Stimulated activated naive B cell treated with anti-CD40 and anti-IgM and Interleukin-4, amounts not matched to agents 10 μg/mL and 1 μg/mL and 100 μg/mL, for 72 hours (primary cell): ENCODE measurements at regions not wholly inside any gene's neighbourhood (a gene's known extent, or its start where the extent isn't known, plus 50 kb on each side); places are given as distances from the start of the nearest gene placed in this dataset.

Experiments used
- ATAC-seq, 2 donors: fragments of 150-1000 bp; cut with Tn5 transposase; replicated peaks; 2 replicates each; pipeline ENCODE4 v1.10.0; 2021; ENCODE audit warnings: moderate library complexity in 1 of 2
- DNase-seq: peaks from one replicate; pipeline ENCODE4 v3.0.0; 2021
- H3K27ac Mint-ChIP-seq: one replicate; pipeline ENCODE4 v1.8.0; 2022; ENCODE audit warnings: mild to moderate bottlenecking, mixed read lengths
- H3K27me3 Mint-ChIP-seq, 2 donors: one replicate each; pipeline ENCODE4 v1.8.0; 2022; ENCODE audit warnings: mixed read lengths in 2 of 2
- H3K36me3 Mint-ChIP-seq, 2 donors: one replicate each; pipeline ENCODE4 v1.8.0; 2022; ENCODE audit warnings: mixed read lengths in 2 of 2, mild to moderate bottlenecking in 1 of 2
- H3K4me1 Mint-ChIP-seq, 2 donors: one replicate each; pipeline ENCODE4 v1.8.0; 2022; ENCODE audit warnings: mixed read lengths in 2 of 2, mild to moderate bottlenecking in 1 of 2
- H3K4me3 Mint-ChIP-seq, 2 donors: one replicate each; pipeline ENCODE4 v1.8.0; 2022; ENCODE audit warnings: mild to moderate bottlenecking in 2 of 2, mixed read lengths in 2 of 2, moderate library complexity in 1 of 2
- H3K9me3 Mint-ChIP-seq, 2 donors: one replicate each; pipeline ENCODE4 v1.8.0; 2022; ENCODE audit warnings: mixed read lengths in 2 of 2, mild to moderate bottlenecking in 1 of 2

GRCh38 chr5:53183880-53184279 is 74.3 kb upstream of the MOCS2 start:
- peaks cover 4 to 7% of the 10 kb centered on the region in 2 donors for H3K9me3 Mint-ChIP-seq
- H3K27ac Mint-ChIP-seq = no peak overlapping the region
- ATAC-seq (no peak), DNase-seq (no peak)
- H3K4me1 Mint-ChIP-seq = no peaks in the 10 kb centered on the region
- H3K27me3 Mint-ChIP-seq = no peaks in the 10 kb centered on the region
- H3K4me3 Mint-ChIP-seq = no peak overlapping the region
- H3K36me3 Mint-ChIP-seq = no peaks in the 10 kb centered on the region

- Mint-ChIP-seq H3K9me3 (peaks cover 4 to 6% of the 10 kb centered on the region in 2 donors), H3K4me1 (no peaks in the 10 kb centered on the region), H3K27me3 (peaks cover 6 to 9% of the 10 kb centered on the region in 2 donors), H3K4me3 (no peak overlapping the region), H3K36me3 (peaks cover 0 to 2% of the 10 kb centered on the region in 2 donors), H3K27ac (no peak overlapping the region)
- no peak for DNase-seq
- no peak for ATAC-seq
Observed at GRCh38 chr5:53191548-53192165, 82.1 kb upstream of the MOCS2 start.

GRCh38 chr5:53194086-53194485 is 84.5 kb upstream of the MOCS2 start:
- Mint-ChIP-seq H3K27ac (no peak overlapping the region), H3K9me3 (peaks cover 4 to 5% of the 10 kb centered on the region in 2 donors), H3K36me3 (peaks cover 0 to 2% of the 10 kb centered on the region in 2 donors), H3K27me3 (peaks cover 6 to 9% of the 10 kb centered on the region in 2 donors), H3K4me1 (no peaks in the 10 kb centered on the region), H3K4me3 (no peak overlapping the region)
- DNase-seq (no peak), ATAC-seq (no peak)

- Mint-ChIP-seq H3K36me3 (no peaks in the 10 kb centered on the region), H3K4me1 (no peaks in the 10 kb centered on the region), H3K27me3 (peaks cover 2 to 3% of the 10 kb centered on the region in 2 donors), H3K9me3 (no peaks in the 10 kb centered on the region), H3K27ac (no peak overlapping the region), H3K4me3 (no peak overlapping the region)
- ATAC-seq (no peak), DNase-seq (no peak)
Observed at GRCh38 chr5:53199882-53200281, 90.3 kb upstream of the MOCS2 start.

- Mint-ChIP-seq H3K4me3 (no peak overlapping the region), H3K27ac (no peak overlapping the region), H3K27me3 (no peaks in the 10 kb centered on the region), H3K9me3 (no peaks in the 10 kb centered on the region), H3K4me1 (no peaks in the 10 kb centered on the region), H3K36me3 (no peaks in the 10 kb centered on the region)
- ATAC-seq (no peak), DNase-seq (no peak)
Observed at GRCh38 chr5:53200306-53200705, 90.7 kb upstream of the MOCS2 start.

GRCh38 chr5:53201746-53202145 is 92.2 kb upstream of the MOCS2 start:
- ATAC-seq (no peak), DNase-seq (no peak)
- Mint-ChIP-seq H3K4me3 (no peak overlapping the region), H3K27me3 (peaks cover 0 to 4% of the 10 kb centered on the region in 2 donors), H3K9me3 (peaks cover 0 to 2% of the 10 kb centered on the region in 2 donors), H3K4me1 (no peaks in the 10 kb centered on the region), H3K27ac (no peak overlapping the region), H3K36me3 (no peaks in the 10 kb centered on the region)

GRCh38 chr5:53206562-53206961 is 97.0 kb upstream of the MOCS2 start:
- no peaks in the 10 kb centered on the region for H3K4me1 Mint-ChIP-seq
- H3K4me3 Mint-ChIP-seq = no peak overlapping the region
- no peak overlapping the region for H3K27ac Mint-ChIP-seq
- peaks cover 0 to 4% of the 10 kb centered on the region in 2 donors for H3K27me3 Mint-ChIP-seq
- DNase-seq (no peak), ATAC-seq (no peak)
- H3K9me3 Mint-ChIP-seq = peaks cover 0 to 2% of the 10 kb centered on the region in 2 donors
- H3K36me3 Mint-ChIP-seq = no peaks in the 10 kb centered on the region

- ATAC-seq (peak; percentile 34 to 71), DNase-seq (no peak)
Observed at GRCh38 chr5:53211799-53212198, 102.2 kb upstream of the MOCS2 start.

GRCh38 chr5:53219174-53219573 is 109.6 kb upstream of the MOCS2 start:
- H3K9me3 Mint-ChIP-seq = peaks cover 5 to 13% of the 10 kb centered on the region in 2 donors
- no peak for DNase-seq
- no peak for ATAC-seq
- H3K27ac Mint-ChIP-seq = no peak overlapping the region
- H3K4me1 Mint-ChIP-seq = no peaks in the 10 kb centered on the region
- no peaks in the 10 kb centered on the region for H3K27me3 Mint-ChIP-seq
- H3K4me3 Mint-ChIP-seq = no peak overlapping the region
- no peaks in the 10 kb centered on the region for H3K36me3 Mint-ChIP-seq

More at GRCh38 chr5:53211799-53212198, 102.2 kb upstream of the MOCS2 start:
- peaks cover 0 to 3% of the 10 kb centered on the region in 2 donors for H3K9me3 Mint-ChIP-seq
- no peak overlapping the region for H3K27ac Mint-ChIP-seq
- no peaks in the 10 kb centered on the region for H3K36me3 Mint-ChIP-seq
- H3K4me1 Mint-ChIP-seq = no peaks in the 10 kb centered on the region
- no peak overlapping the region for H3K4me3 Mint-ChIP-seq
- no peaks in the 10 kb centered on the region for H3K27me3 Mint-ChIP-seq

GRCh38 chr5:53219610-53220009 is 110.1 kb upstream of the MOCS2 start:
- DNase-seq (no peak), ATAC-seq (no peak)
- peaks cover 5 to 13% of the 10 kb centered on the region in 2 donors for H3K9me3 Mint-ChIP-seq
- H3K27me3 Mint-ChIP-seq = no peaks in the 10 kb centered on the region
- H3K4me1 Mint-ChIP-seq = no peaks in the 10 kb centered on the region
- no peaks in the 10 kb centered on the region for H3K36me3 Mint-ChIP-seq
- H3K4me3 Mint-ChIP-seq = no peak overlapping the region
- H3K27ac Mint-ChIP-seq = no peak overlapping the region

GRCh38 chr5:53233645-53234405 is 124.3 kb upstream of the MOCS2 start:
- no peak overlapping the region for H3K4me3 Mint-ChIP-seq
- no peak overlapping the region for H3K27ac Mint-ChIP-seq
- H3K36me3 Mint-ChIP-seq = no peaks in the 10 kb centered on the region
- ATAC-seq (no peak), DNase-seq (no peak)
- peaks cover 0 to 1% of the 10 kb centered on the region in 2 donors for H3K9me3 Mint-ChIP-seq
- no peaks in the 10 kb centered on the region for H3K4me1 Mint-ChIP-seq
- H3K27me3 Mint-ChIP-seq = peaks cover 0 to 4% of the 10 kb centered on the region in 2 donors

- Mint-ChIP-seq H3K36me3 (no peaks in the 10 kb centered on the region), H3K9me3 (no peaks in the 10 kb centered on the region), H3K4me1 (no peaks in the 10 kb centered on the region), H3K27me3 (peaks cover 0 to 9% of the 10 kb centered on the region in 2 donors), H3K4me3 (no peak overlapping the region), H3K27ac (no peak overlapping the region)
- no peak for DNase-seq
- ATAC-seq = no peak
Observed at GRCh38 chr5:53236683-53237082, 127.1 kb upstream of the MOCS2 start.

GRCh38 chr5:53237876-53238275 is 128.3 kb upstream of the MOCS2 start:
- DNase-seq = no peak
- ATAC-seq = no peak
- no peak overlapping the region for H3K4me3 Mint-ChIP-seq
- H3K4me1 Mint-ChIP-seq = no peaks in the 10 kb centered on the region
- H3K9me3 Mint-ChIP-seq = no peaks in the 10 kb centered on the region
- H3K27me3 Mint-ChIP-seq = peaks cover 0 to 9% of the 10 kb centered on the region in 2 donors
- H3K27ac Mint-ChIP-seq = no peak overlapping the region
- no peaks in the 10 kb centered on the region for H3K36me3 Mint-ChIP-seq

GRCh38 chr5:53239301-53239990 is 129.9 kb upstream of the MOCS2 start:
- no peak for ATAC-seq
- no peak overlapping the region for H3K27ac Mint-ChIP-seq
- H3K4me3 Mint-ChIP-seq = no peak overlapping the region

More at GRCh38 chr5:53239301-53239990, 129.9 kb upstream of the MOCS2 start:
- H3K27me3 Mint-ChIP-seq = peaks cover 0 to 9% of the 10 kb centered on the region in 2 donors
- H3K9me3 Mint-ChIP-seq = no peaks in the 10 kb centered on the region
- no peaks in the 10 kb centered on the region for H3K4me1 Mint-ChIP-seq
- DNase-seq = no peak
- H3K36me3 Mint-ChIP-seq = no peaks in the 10 kb centered on the region
